ENCODE measurements at regions not wholly inside any gene's neighbourhood (a gene's known extent, or its start where the extent isn't known, plus 50 kb on each side); places are given as distances from the start of the nearest gene placed in this dataset.

DNA sequence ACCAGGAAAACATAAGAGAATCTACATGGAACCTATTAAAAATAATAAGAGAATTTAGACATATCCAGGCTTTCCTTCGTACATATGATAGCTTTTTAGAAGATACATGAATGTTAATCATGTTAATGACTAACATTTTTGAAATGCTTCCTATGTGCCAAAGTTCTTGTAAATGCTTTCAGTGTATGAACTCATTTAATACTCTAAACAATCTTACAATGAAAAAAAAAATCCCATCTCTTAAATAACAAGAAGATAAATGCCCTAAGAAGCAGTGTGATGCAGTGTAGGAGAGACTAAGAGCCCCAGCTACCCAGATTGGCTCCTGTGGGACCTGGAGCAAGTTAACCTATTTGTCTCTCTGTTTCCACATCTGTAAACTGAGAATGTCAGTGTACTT lies 220.4 kb upstream of the MYOCD start:
- FAIRE-seq (no peak), ATAC-seq (no peak), DNase-seq (ENCODE audit: low read depth, low spot score) (no peak)
- no peaks in the 10 kb centered on the region for H4K20me1 ChIP-seq (ENCODE audit: control insufficient read depth, insufficient read depth)
- H3K4me3 ChIP-seq = no peak overlapping the region
- WGBS (ENCODE audit: insufficient coverage, insufficient replicate concordance, low lambda C conversion rate, missing lambda C conversion rate) = 6% methylated on average over 1 of the region's 1 CpG
- in situ Hi-C loops (cut with MboI) = no loop called here
- SMC1A ChIA-PET (ENCODE audit: uncharacterized antibody, unreplicated experiment) = interaction anchor here (1.0 kb wide), 1 partner anchor 9 kb away, joined by 5 read pairs; no protein-coding TSS in a partner anchor
- no peak for TF ChIP-seq ZNF217 (IDR thresholded peaks at IDR 0.05)
- TF ChIP-seq ZNF24 (IDR thresholded peaks at IDR 0.05) = no peak
- TF ChIP-seq STAT3 (IDR thresholded peaks at IDR 0.05; ENCODE audit: low read depth, low read length) = no peak
- TF ChIP-seq ZBED1 (IDR thresholded peaks at IDR 0.05; ENCODE audit: borderline replicate concordance) = no peak
- TF ChIP-seq CREB1 (IDR thresholded peaks at IDR 0.05; ENCODE audit: low read depth) = no peak
- no peak for TF ChIP-seq E4F1 (IDR thresholded peaks at IDR 0.05; ENCODE audit: borderline replicate concordance, partially characterized antibody)
- TF ChIP-seq ZNF274 (IDR thresholded peaks at IDR 0.05; ENCODE audit: insufficient read depth, insufficient read length) = no peak
- no peak for TF ChIP-seq GABPA (IDR thresholded peaks at IDR 0.05; ENCODE audit: low read depth)
- no peak for TF ChIP-seq NFYA (IDR thresholded peaks at IDR 0.05; ENCODE audit: borderline replicate concordance, low read depth, low read length)
- TF ChIP-seq MLLT1 (IDR thresholded peaks at IDR 0.05) = no peak
- no peak for TF ChIP-seq CTCF (IDR thresholded peaks at IDR 0.05 in 2 of 3, conservative IDR thresholded peaks at IDR 0.05 in 1 of 3; ENCODE audit: control insufficient read depth in 2 of 3, extremely low read depth in 1 of 3, insufficient read depth in 1 of 3, low read depth in 3 of 3, low read length in 3 of 3)
- no peak for TF ChIP-seq ETV6 (conservative IDR thresholded peaks at IDR 0.05 in 1 of 2, IDR thresholded peaks at IDR 0.05 in 1 of 2; ENCODE audit: borderline replicate concordance in 1 of 2, low read depth in 1 of 2)
- TF ChIP-seq EP300 (IDR thresholded peaks at IDR 0.05; ENCODE audit: borderline replicate concordance in 1 of 2, control insufficient read depth in 1 of 2, low read depth in 2 of 2, low read length in 2 of 2) = no peak
- TF ChIP-seq BACH1 (IDR thresholded peaks at IDR 0.05; ENCODE audit: borderline replicate concordance) = no peak
- no peaks in the 10 kb centered on the region for H3K4me1 ChIP-seq (ENCODE audit: control insufficient read depth, insufficient read depth, low read length)
- no peaks in the 10 kb centered on the region for H3K79me2 ChIP-seq (ENCODE audit: control insufficient read depth, insufficient read depth, low read length)
- intact Hi-C loops (cut with micrococcal nuclease; ENCODE audit: unreplicated experiment) = no loop called here
- H3K27me3 ChIP-seq (replicated peaks in 1 of 2; ENCODE audit: control insufficient read depth in 2 of 2, insufficient read depth in 2 of 2, low read length in 1 of 2) = no peaks in the 10 kb centered on the region
- no peaks in the 10 kb centered on the region; the same call in 2 of the 3 replicates for H3K9me3 ChIP-seq (replicated peaks; ENCODE audit: control insufficient read depth, insufficient read depth, low read length)
- H3K36me3 ChIP-seq (ENCODE audit: control insufficient read depth in 2 of 2, insufficient read depth in 2 of 2, low read length in 1 of 2) = no peaks in the 10 kb centered on the region
- H3K27ac ChIP-seq (ENCODE audit: control insufficient read depth, insufficient read depth) = no peak overlapping the region
- H3K9ac ChIP-seq (ENCODE audit: control insufficient read depth, insufficient read depth, low read length) = no peak overlapping the region
- BruUV-seq (replicated peaks) = no TSS peak
- POLR2A ChIA-PET = interaction anchor here (1.4 kb wide), 1 partner anchor 10 kb away, joined by 3 read pairs; no protein-coding TSS in a partner anchor
- H3K4me2 ChIP-seq (ENCODE audit: control insufficient read depth, insufficient read depth) = no peak overlapping the region
- RAD21 ChIA-PET (ENCODE audit: unreplicated experiment) = no interaction called here
- no peak overlapping the region for H2AFZ ChIP-seq (ENCODE audit: control insufficient read depth, low read depth, low read length)
- CTCF ChIA-PET = no interaction called here

All from GM12878 (cell line).